ENCODE measurements at regions not wholly inside any gene's neighbourhood (a gene's known extent, or its start where the extent isn't known, plus 50 kb on each side); places are given as distances from the start of the nearest gene placed in this dataset.

GRCh38 chr10:8726084-8726778, 671.7 kb downstream of the GATA3 start:
- no peak overlapping the region for H2AFZ ChIP-seq (ENCODE audit: low read length)
- no peaks in the 10 kb centered on the region for H3K36me3 ChIP-seq (ENCODE audit: insufficient read depth, low read length)
- no peaks in the 10 kb centered on the region for H3K9me2 ChIP-seq (replicated peaks; ENCODE audit: insufficient read depth, low read length)
- H3K79me2 ChIP-seq (ENCODE audit: low read length) = no peaks in the 10 kb centered on the region
- H3K27ac ChIP-seq (ENCODE audit: low read length) = no peak overlapping the region
- H3K4me1 ChIP-seq (ENCODE audit: low read length) = no peaks in the 10 kb centered on the region
- H4K20me1 ChIP-seq (ENCODE audit: insufficient read depth, low read depth, low read length) = no peaks in the 10 kb centered on the region
- no peak overlapping the region for H3K4me3 ChIP-seq (ENCODE audit: low read length)
- DNase-seq = no peak
- H3K9me3 ChIP-seq (ENCODE audit: low read length) = peaks cover 4% of the 10 kb centered on the region; the same call in 1 of the 2 replicates
- no peak overlapping the region for H3K9ac ChIP-seq (ENCODE audit: low read length)
- no peak overlapping the region for H3K4me2 ChIP-seq (ENCODE audit: low read depth, low read length, poor library complexity, severe bottlenecking)
- no peaks in the 10 kb centered on the region for H3K27me3 ChIP-seq (ENCODE audit: low read length)

GRCh38 chr10:8726779-8727084, 672.2 kb downstream of the GATA3 start:
- Histone ChIP-seq H3K27me3 (ENCODE audit: low read length) (no peaks in the 10 kb centered on the region), H3K9ac (ENCODE audit: low read length) (no peak overlapping the region), H3K27ac (ENCODE audit: low read length) (no peak overlapping the region), H3K4me1 (ENCODE audit: low read length) (no peaks in the 10 kb centered on the region), H3K9me2 (replicated peaks; ENCODE audit: insufficient read depth, low read length) (no peaks in the 10 kb centered on the region), H3K4me2 (ENCODE audit: low read depth, low read length, poor library complexity, severe bottlenecking) (no peak overlapping the region), H3K9me3 (ENCODE audit: low read length) (peaks cover 4% of the 10 kb centered on the region; the same call in 1 of the 2 replicates), H4K20me1 (ENCODE audit: insufficient read depth, low read depth, low read length) (no peaks in the 10 kb centered on the region), H3K36me3 (ENCODE audit: insufficient read depth, low read length) (no peaks in the 10 kb centered on the region), H3K4me3 (ENCODE audit: low read length) (no peak overlapping the region), H2AFZ (ENCODE audit: low read length) (no peak overlapping the region), H3K79me2 (ENCODE audit: low read length) (no peaks in the 10 kb centered on the region)
- no peak for DNase-seq

GRCh38 chr10:8731121-8732095, 676.9 kb downstream of the GATA3 start:
- Histone ChIP-seq H2AFZ (ENCODE audit: low read length) (no peak overlapping the region), H3K79me2 (ENCODE audit: low read length) (no peaks in the 10 kb centered on the region), H3K9ac (ENCODE audit: low read length) (no peak overlapping the region), H3K4me3 (ENCODE audit: low read length) (no peak overlapping the region), H3K9me3 (ENCODE audit: low read length) (no peaks in the 10 kb centered on the region), H3K4me2 (ENCODE audit: low read depth, low read length, poor library complexity, severe bottlenecking) (no peak overlapping the region), H3K4me1 (ENCODE audit: low read length) (no peaks in the 10 kb centered on the region), H3K36me3 (ENCODE audit: insufficient read depth, low read length) (no peaks in the 10 kb centered on the region), H3K9me2 (replicated peaks; ENCODE audit: insufficient read depth, low read length) (no peaks in the 10 kb centered on the region), H4K20me1 (ENCODE audit: insufficient read depth, low read depth, low read length) (no peaks in the 10 kb centered on the region), H3K27ac (ENCODE audit: low read length) (no peak overlapping the region), H3K27me3 (ENCODE audit: low read length) (no peaks in the 10 kb centered on the region)
- no peak for DNase-seq

GRCh38 chr10:8738987-8739386, 684.5 kb downstream of the GATA3 start:
- H3K4me1 ChIP-seq (ENCODE audit: low read length) = no peaks in the 10 kb centered on the region
- no peak overlapping the region for H2AFZ ChIP-seq (ENCODE audit: low read length)
- no peak overlapping the region for H3K9ac ChIP-seq (ENCODE audit: low read length)
- no peaks in the 10 kb centered on the region for H4K20me1 ChIP-seq (ENCODE audit: insufficient read depth, low read depth, low read length)
- no peaks in the 10 kb centered on the region for H3K36me3 ChIP-seq (ENCODE audit: insufficient read depth, low read length)
- H3K4me3 ChIP-seq (ENCODE audit: low read length) = no peak overlapping the region
- no peaks in the 10 kb centered on the region for H3K27me3 ChIP-seq (ENCODE audit: low read length)
- H3K79me2 ChIP-seq (ENCODE audit: low read length) = no peaks in the 10 kb centered on the region
- H3K4me2 ChIP-seq (ENCODE audit: low read depth, low read length, poor library complexity, severe bottlenecking) = no peak overlapping the region
- DNase-seq = no peak
- H3K9me3 ChIP-seq (ENCODE audit: low read length) = no peaks in the 10 kb centered on the region
- no peak overlapping the region for H3K27ac ChIP-seq (ENCODE audit: low read length)
- no peaks in the 10 kb centered on the region for H3K9me2 ChIP-seq (replicated peaks; ENCODE audit: insufficient read depth, low read length)

- Histone ChIP-seq H2AFZ (ENCODE audit: low read length) (no peak overlapping the region), H3K9ac (ENCODE audit: low read length) (no peak overlapping the region), H3K36me3 (ENCODE audit: insufficient read depth, low read length) (no peaks in the 10 kb centered on the region), H3K4me3 (ENCODE audit: low read length) (no peak overlapping the region), H3K4me2 (ENCODE audit: low read depth, low read length, poor library complexity, severe bottlenecking) (no peak overlapping the region), H3K4me1 (ENCODE audit: low read length) (no peaks in the 10 kb centered on the region), H3K27ac (ENCODE audit: low read length) (no peak overlapping the region), H3K9me3 (ENCODE audit: low read length) (no peaks in the 10 kb centered on the region), H4K20me1 (ENCODE audit: insufficient read depth, low read depth, low read length) (no peaks in the 10 kb centered on the region), H3K9me2 (replicated peaks; ENCODE audit: insufficient read depth, low read length) (no peaks in the 10 kb centered on the region), H3K27me3 (ENCODE audit: low read length) (no peaks in the 10 kb centered on the region), H3K79me2 (ENCODE audit: low read length) (no peaks in the 10 kb centered on the region)
- DNase-seq = no peak
These were observed 697.8 kb downstream of the GATA3 start for GRCh38 chr10:8752146-8752843.

- Histone ChIP-seq H3K9me3 (ENCODE audit: low read length) (no peaks in the 10 kb centered on the region), H3K36me3 (ENCODE audit: insufficient read depth, low read length) (no peaks in the 10 kb centered on the region), H2AFZ (ENCODE audit: low read length) (no peak overlapping the region), H3K79me2 (ENCODE audit: low read length) (no peaks in the 10 kb centered on the region), H3K9me2 (replicated peaks; ENCODE audit: insufficient read depth, low read length) (no peaks in the 10 kb centered on the region), H3K27ac (ENCODE audit: low read length) (no peak overlapping the region), H3K4me3 (ENCODE audit: low read length) (no peak overlapping the region), H3K4me2 (ENCODE audit: low read depth, low read length, poor library complexity, severe bottlenecking) (no peak overlapping the region), H3K27me3 (ENCODE audit: low read length) (no peaks in the 10 kb centered on the region), H3K4me1 (ENCODE audit: low read length) (no peaks in the 10 kb centered on the region), H4K20me1 (ENCODE audit: insufficient read depth, low read depth, low read length) (no peaks in the 10 kb centered on the region), H3K9ac (ENCODE audit: low read length) (no peak overlapping the region)
- DNase-seq = no peak
These were observed 703.5 kb downstream of the GATA3 start for GRCh38 chr10:8758029-8758428.

GRCh38 chr10:8766899-8767298, 712.4 kb downstream of the GATA3 start:
- H3K79me2 ChIP-seq (ENCODE audit: low read length) = no peaks in the 10 kb centered on the region
- H3K4me3 ChIP-seq (ENCODE audit: low read length) = no peak overlapping the region
- no peak for DNase-seq

GRCh38 chr10:8767591-8767990, 713.1 kb downstream of the GATA3 start:
- Histone ChIP-seq H3K79me2 (ENCODE audit: low read length) (no peaks in the 10 kb centered on the region), H3K9me2 (replicated peaks; ENCODE audit: insufficient read depth, low read length) (no peaks in the 10 kb centered on the region), H3K4me3 (ENCODE audit: low read length) (no peak overlapping the region), H4K20me1 (ENCODE audit: insufficient read depth, low read depth, low read length) (no peaks in the 10 kb centered on the region), H2AFZ (ENCODE audit: low read length) (no peak overlapping the region), H3K36me3 (ENCODE audit: insufficient read depth, low read length) (no peaks in the 10 kb centered on the region), H3K27me3 (ENCODE audit: low read length) (no peaks in the 10 kb centered on the region), H3K4me1 (ENCODE audit: low read length) (no peaks in the 10 kb centered on the region), H3K27ac (ENCODE audit: low read length) (no peak overlapping the region), H3K9me3 (ENCODE audit: low read length) (no peaks in the 10 kb centered on the region), H3K9ac (ENCODE audit: low read length) (no peak overlapping the region), H3K4me2 (ENCODE audit: low read depth, low read length, poor library complexity, severe bottlenecking) (no peak overlapping the region)
- DNase-seq = no peak

More at GRCh38 chr10:8766899-8767298, 712.4 kb downstream of the GATA3 start:
- Histone ChIP-seq H3K9ac (ENCODE audit: low read length) (no peak overlapping the region), H3K4me1 (ENCODE audit: low read length) (no peaks in the 10 kb centered on the region), H3K9me3 (ENCODE audit: low read length) (no peaks in the 10 kb centered on the region), H4K20me1 (ENCODE audit: insufficient read depth, low read depth, low read length) (no peaks in the 10 kb centered on the region), H3K4me2 (ENCODE audit: low read depth, low read length, poor library complexity, severe bottlenecking) (no peak overlapping the region), H2AFZ (ENCODE audit: low read length) (no peak overlapping the region), H3K9me2 (replicated peaks; ENCODE audit: insufficient read depth, low read length) (no peaks in the 10 kb centered on the region), H3K36me3 (ENCODE audit: insufficient read depth, low read length) (no peaks in the 10 kb centered on the region), H3K27ac (ENCODE audit: low read length) (no peak overlapping the region), H3K27me3 (ENCODE audit: low read length) (no peaks in the 10 kb centered on the region)

All from Karpas-422 (cell line).